H9 (cell line): ENCODE measurements at regions not wholly inside any gene's neighbourhood (a gene's known extent, or its start where the extent isn't known, plus 50 kb on each side); places are given as distances from the start of the nearest gene placed in this dataset.
A peak's percentile ranks its signal among the peaks of the same experiment; 100 is the strongest.

Experiments used
- DNase-seq: peaks from one replicate; pipeline ENCODE4 v3.0.0-alpha.2; 2017
- H2AFZ ChIP-seq: one replicate; pipeline ENCODE4 v1.6.1; 2013; ENCODE audit warnings: mild to moderate bottlenecking, low read length, control low read depth, moderate library complexity
- H2AK5ac ChIP-seq: 2 replicates; pipeline ENCODE4 v1.6.1; 2013; ENCODE audit warnings: low read length, control low read depth, mixed read lengths; ENCODE audit not compliant: insufficient read length
- H2BK120ac ChIP-seq: one replicate; pipeline ENCODE4 v1.6.1; 2013; ENCODE audit warnings: low read depth, mild to moderate bottlenecking, low read length, control low read depth, inconsistent platforms; ENCODE audit not compliant: poor library complexity, severe bottlenecking
- H2BK12ac ChIP-seq: 2 replicates; pipeline ENCODE4 v1.6.1; 2013; ENCODE audit warnings: low read length, control low read depth, mixed read lengths, low read depth; ENCODE audit not compliant: insufficient read length
- H2BK15ac ChIP-seq: 2 replicates; pipeline ENCODE4 v1.6.1; 2013; ENCODE audit warnings: low read depth, low read length, control low read depth
- H2BK20ac ChIP-seq: one replicate; pipeline ENCODE4 v1.6.1; 2013; ENCODE audit warnings: low read depth, mild to moderate bottlenecking, low read length, control low read depth, inconsistent platforms; ENCODE audit not compliant: poor library complexity, severe bottlenecking
- H2BK5ac ChIP-seq: 2 replicates; pipeline ENCODE4 v1.6.1; 2013; ENCODE audit warnings: low read length, control low read depth, mixed read lengths; ENCODE audit not compliant: insufficient read length
- H3K14ac ChIP-seq: 2 replicates; pipeline ENCODE4 v1.6.1; 2013; ENCODE audit warnings: low read length, control low read depth; ENCODE audit not compliant: insufficient read depth
- H3K18ac ChIP-seq: 2 replicates; pipeline ENCODE4 v1.6.1; 2013; ENCODE audit warnings: low read depth, mild to moderate bottlenecking, mixed read lengths, low read length, control low read depth; ENCODE audit not compliant: insufficient read length
- H3K23ac ChIP-seq: 2 replicates; pipeline ENCODE4 v1.6.1; 2013; ENCODE audit warnings: low read length, control low read depth, mixed read lengths, low read depth; ENCODE audit not compliant: insufficient read length
- H3K23me2 ChIP-seq: 2 replicates; pipeline ENCODE4 v1.6.1; 2013; ENCODE audit warnings: low read depth, mild to moderate bottlenecking, mixed read lengths, low read length, control low read depth; ENCODE audit not compliant: insufficient read length, poor library complexity, severe bottlenecking
- H3K27ac ChIP-seq: 2 replicates; pipeline ENCODE4 v1.5.1; 2013; ENCODE audit warnings: low read length, control low read depth, mixed read lengths, low read depth; ENCODE audit not compliant: insufficient read length
- H3K27me3 ChIP-seq: 2 replicates; pipeline ENCODE4 v1.6.1; 2013; ENCODE audit warnings: low read length, control low read depth, inconsistent platforms; ENCODE audit not compliant: insufficient read depth
- H3K4ac ChIP-seq: 2 replicates; pipeline ENCODE4 v1.6.1; 2013; ENCODE audit warnings: low read depth, mild to moderate bottlenecking, control low read depth, inconsistent platforms, low read length, moderate library complexity
- H3K4me1 ChIP-seq: 2 replicates; pipeline ENCODE4 v1.6.1; 2013; ENCODE audit warnings: low read length, control low read depth, inconsistent platforms; ENCODE audit not compliant: insufficient read depth
- H3K4me2 ChIP-seq: 2 replicates; pipeline ENCODE4 v1.6.1; 2013; ENCODE audit warnings: low read length, control low read depth, mixed read lengths; ENCODE audit not compliant: insufficient read length, insufficient read depth
- H3K56ac ChIP-seq: 2 replicates; pipeline ENCODE4 v1.6.1; 2013; ENCODE audit warnings: low read depth, mild to moderate bottlenecking, mixed read lengths, low read length, control low read depth; ENCODE audit not compliant: insufficient read length
- H3K79me1 ChIP-seq: 2 replicates; pipeline ENCODE4 v1.6.1; 2013; ENCODE audit warnings: low read depth, mild to moderate bottlenecking, moderate library complexity, low read length, control low read depth, inconsistent platforms; ENCODE audit not compliant: insufficient read depth, poor library complexity, severe bottlenecking
- H3K79me2 ChIP-seq: 2 replicates; pipeline ENCODE4 v1.6.1; 2013; ENCODE audit warnings: low read length, control low read depth, inconsistent platforms; ENCODE audit not compliant: insufficient read depth
- H3K9ac ChIP-seq: 2 replicates; pipeline ENCODE4 v1.6.1; 2013; ENCODE audit warnings: low read length, control low read depth, mixed read lengths; ENCODE audit not compliant: insufficient read length; ENCODE audit errors: extremely low read depth
- H3K9me3 ChIP-seq: one replicate; pipeline ENCODE4 v1.6.1; 2013; ENCODE audit warnings: low read depth, low read length, inconsistent platforms; ENCODE audit not compliant: control insufficient read depth
- H3T11ph ChIP-seq: one replicate; pipeline ENCODE4 v1.6.1; 2013; ENCODE audit warnings: mild to moderate bottlenecking, low read length, control low read depth, inconsistent platforms
- H4K20me1 ChIP-seq: one replicate; pipeline ENCODE4 v1.6.1; 2013; ENCODE audit not compliant: control insufficient read depth, insufficient read length, insufficient read depth
- H4K5ac ChIP-seq: 2 replicates; pipeline ENCODE4 v1.6.1; 2013; ENCODE audit warnings: low read depth, mild to moderate bottlenecking, mixed read lengths, low read length, control low read depth; ENCODE audit not compliant: insufficient read length
- H4K8ac ChIP-seq: replicated peaks from 2 replicates; pipeline ENCODE4 v1.6.1; 2013; ENCODE audit warnings: low read length, control low read depth, mixed read lengths, low read depth; ENCODE audit not compliant: insufficient read length
- H4K91ac ChIP-seq: 2 replicates; pipeline ENCODE4 v1.6.1; 2013; ENCODE audit warnings: low read depth, mild to moderate bottlenecking, moderate library complexity, mixed read lengths, low read length, control low read depth; ENCODE audit not compliant: insufficient read length
- H3K27ac Mint-ChIP-seq, 3 experiments: 2 replicates in 2 of 3; 3 replicates in 1 of 3; pipeline ENCODE4 v1.8.0; 2020 to 2021; ENCODE audit warnings: mixed read lengths in 3 of 3, mild to moderate bottlenecking in 1 of 3, moderate library complexity in 1 of 3
- H3K27me3 Mint-ChIP-seq: 2 replicates; pipeline ENCODE4 v1.8.0; 2021; ENCODE audit warnings: low read depth, mild to moderate bottlenecking, moderate library complexity, mixed read lengths
- H3K36me3 Mint-ChIP-seq, 3 experiments: 2 replicates in 2 of 3; 3 replicates in 1 of 3; pipeline ENCODE4 v1.8.0; 2020 to 2021; ENCODE audit warnings: low read depth in 3 of 3, mixed read lengths in 3 of 3; ENCODE audit not compliant: insufficient read depth in 1 of 3
- H3K4me1 Mint-ChIP-seq, 2 experiments: 2 replicates each; pipeline ENCODE4 v1.8.0; 2020; ENCODE audit warnings: mixed read lengths in 2 of 2
- H3K4me3 Mint-ChIP-seq, 2 experiments: 2 replicates in 1 of 2; 3 replicates in 1 of 2; pipeline ENCODE4 v1.8.0; 2020 to 2021; ENCODE audit warnings: mild to moderate bottlenecking in 2 of 2, mixed read lengths in 2 of 2, moderate library complexity in 1 of 2
- H3K9me3 Mint-ChIP-seq, 2 experiments: 2 replicates in 1 of 2; 3 replicates in 1 of 2; pipeline ENCODE4 v1.8.0; 2020; ENCODE audit warnings: mild to moderate bottlenecking in 2 of 2, mixed read lengths in 2 of 2, moderate library complexity in 1 of 2
- WGBS: extraction: QIAGEN DNeasy Blood & Tissue Kit; methylation state at CpG from one replicate; pipeline ENCODE4 v1.1.7; 2013; ENCODE audit warnings: missing lambda C conversion rate, low lambda C conversion rate, mixed read lengths; ENCODE audit not compliant: insufficient read length; ENCODE audit errors: extremely low coverage; 5-methylcytosine and 5-hydroxymethylcytosine counted together
- TF ChIP-seq, protein P1 (sequence below): fragments of 200-600 bp; sonication (generic); conservative IDR thresholded peaks from 3 replicates; pipeline ENCODE4 v1.8.0; 2021; ENCODE audit warnings: antibody characterized with exemption, mild to moderate bottlenecking

DNA sequence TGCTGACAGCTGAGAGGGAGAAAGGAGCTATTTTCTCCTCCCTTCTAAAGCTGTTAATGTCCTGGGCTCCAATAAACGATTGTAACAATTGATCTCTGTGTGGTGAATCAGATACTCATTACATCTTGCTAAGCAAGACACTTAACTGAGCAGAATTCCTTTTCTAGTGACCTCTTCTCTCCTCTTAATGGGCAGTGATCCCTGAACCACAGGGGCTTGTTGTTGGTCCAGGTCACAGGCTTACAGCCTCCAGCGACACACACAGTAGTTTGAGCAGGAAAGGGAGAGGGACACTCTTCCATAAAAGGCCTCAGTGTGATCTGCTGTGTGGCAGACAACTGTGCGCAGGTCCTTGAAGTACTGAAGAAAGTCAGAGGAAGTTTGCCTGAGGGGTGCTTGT, 58.5 kb upstream of the MYO10 start:
- Mint-ChIP-seq H3K9me3 (no peaks in the 10 kb centered on the region), H3K27ac (no peak overlapping the region; a peak in 1 of 7 replicates)

More for the DNA sequence above, 58.5 kb upstream of the MYO10 start:
- Histone ChIP-seq H3T11ph (no peak overlapping the region), H4K8ac (no peak overlapping the region), H3K4me1 (no peaks in the 10 kb centered on the region), H2AK5ac (no peak overlapping the region), H2BK120ac (no peak overlapping the region), H3K4ac (no peak overlapping the region), H3K9ac (no peak overlapping the region), H3K27ac (no peak overlapping the region), H4K91ac (no peak overlapping the region), H4K5ac (no peak overlapping the region), H3K18ac (no peak overlapping the region), H2BK12ac (no peak overlapping the region), H3K4me2 (no peak overlapping the region), H3K14ac (no peak overlapping the region), H3K79me1 (no peaks in the 10 kb centered on the region), H3K23ac (no peak overlapping the region), H4K20me1 (no peaks in the 10 kb centered on the region), H2BK20ac (no peak overlapping the region), H3K79me2 (no peaks in the 10 kb centered on the region), H3K27me3 (no peaks in the 10 kb centered on the region), H3K23me2 (no peaks in the 10 kb centered on the region), H3K56ac (no peak overlapping the region), H2BK15ac (no peak overlapping the region), H2BK5ac (no peak overlapping the region), H3K9me3 (no peaks in the 10 kb centered on the region), H2AFZ (no peak overlapping the region)
- Mint-ChIP-seq H3K4me1 (peaks cover 6 to 7% of the 10 kb centered on the region in 2 experiments), H3K36me3 (no peaks in the 10 kb centered on the region; a peak in 1 of 7 replicates), H3K4me3 (no peak overlapping the region), H3K27me3 (no peaks in the 10 kb centered on the region)
- TF ChIP-seq, protein P1, sequence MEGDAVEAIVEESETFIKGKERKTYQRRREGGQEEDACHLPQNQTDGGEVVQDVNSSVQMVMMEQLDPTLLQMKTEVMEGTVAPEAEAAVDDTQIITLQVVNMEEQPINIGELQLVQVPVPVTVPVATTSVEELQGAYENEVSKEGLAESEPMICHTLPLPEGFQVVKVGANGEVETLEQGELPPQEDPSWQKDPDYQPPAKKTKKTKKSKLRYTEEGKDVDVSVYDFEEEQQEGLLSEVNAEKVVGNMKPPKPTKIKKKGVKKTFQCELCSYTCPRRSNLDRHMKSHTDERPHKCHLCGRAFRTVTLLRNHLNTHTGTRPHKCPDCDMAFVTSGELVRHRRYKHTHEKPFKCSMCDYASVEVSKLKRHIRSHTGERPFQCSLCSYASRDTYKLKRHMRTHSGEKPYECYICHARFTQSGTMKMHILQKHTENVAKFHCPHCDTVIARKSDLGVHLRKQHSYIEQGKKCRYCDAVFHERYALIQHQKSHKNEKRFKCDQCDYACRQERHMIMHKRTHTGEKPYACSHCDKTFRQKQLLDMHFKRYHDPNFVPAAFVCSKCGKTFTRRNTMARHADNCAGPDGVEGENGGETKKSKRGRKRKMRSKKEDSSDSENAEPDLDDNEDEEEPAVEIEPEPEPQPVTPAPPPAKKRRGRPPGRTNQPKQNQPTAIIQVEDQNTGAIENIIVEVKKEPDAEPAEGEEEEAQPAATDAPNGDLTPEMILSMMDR = no peak
- WGBS = no CpG with 5 or more reads among the region's 3 CpGs
- peak; percentile 32 for DNase-seq
